ENCODE measurements at regions not wholly inside any gene's neighbourhood (a gene's known extent, or its start where the extent isn't known, plus 50 kb on each side); places are given as distances from the start of the nearest gene placed in this dataset.

GRCh38 chr19:28472843-28473242, 740.1 kb downstream of the UQCRFS1 start:
- FAIRE-seq = no peak
- DNase-seq (ENCODE audit: low spot score in 2 of 2) = no peak

GRCh38 chr19:28471731-28472510, 741.0 kb downstream of the UQCRFS1 start:
- DNase-seq (ENCODE audit: low spot score in 2 of 2) (no peak), FAIRE-seq (no peak)

GRCh38 chr19:28469544-28469943, 743.4 kb downstream of the UQCRFS1 start:
- no peak for DNase-seq (ENCODE audit: low spot score in 2 of 2)
- no peak for FAIRE-seq

GRCh38 chr19:28468701-28469459, 744.1 kb downstream of the UQCRFS1 start:
- no peak for FAIRE-seq

GRCh38 chr19:28466107-28467045, 746.6 kb downstream of the UQCRFS1 start:
- DNase-seq (ENCODE audit: low spot score in 2 of 2) (peak in 1 of 2 donors; percentile 46), FAIRE-seq (peak; percentile 3)

More at GRCh38 chr19:28468701-28469459, 744.1 kb downstream of the UQCRFS1 start:
- no peak for DNase-seq (ENCODE audit: low spot score in 2 of 2)

GRCh38 chr19:28465371-28466086, 747.4 kb downstream of the UQCRFS1 start:
- no peak for FAIRE-seq
- DNase-seq (ENCODE audit: low spot score in 2 of 2) = no peak

- DNase-seq (ENCODE audit: low spot score in 2 of 2) (no peak), FAIRE-seq (no peak)
Measured at GRCh38 chr19:28463493-28464053, 749.4 kb downstream of the UQCRFS1 start.

GRCh38 chr19:28457620-28458019, 755.3 kb downstream of the UQCRFS1 start:
- no peak for DNase-seq (ENCODE audit: low spot score in 2 of 2)
- FAIRE-seq = no peak

- DNase-seq (ENCODE audit: low spot score in 2 of 2) = no peak
- FAIRE-seq = no peak
Measured at GRCh38 chr19:28456708-28457320, 756.1 kb downstream of the UQCRFS1 start.

GRCh38 chr19:28456252-28456651, 756.7 kb downstream of the UQCRFS1 start:
- FAIRE-seq = no peak
- DNase-seq (ENCODE audit: low spot score in 2 of 2) = no peak

GRCh38 chr19:28454083-28454482, 758.9 kb downstream of the UQCRFS1 start:
- DNase-seq (ENCODE audit: low spot score in 2 of 2) (no peak), FAIRE-seq (no peak)

GRCh38 chr19:28453420-28453819, 759.5 kb downstream of the UQCRFS1 start:
- no peak for FAIRE-seq
- DNase-seq (ENCODE audit: low spot score in 2 of 2) = no peak

- FAIRE-seq = no peak
- DNase-seq (ENCODE audit: low spot score in 2 of 2) = no peak
Measured at GRCh38 chr19:28449803-28450202, 763.1 kb downstream of the UQCRFS1 start.

- FAIRE-seq (no peak), DNase-seq (ENCODE audit: low spot score in 2 of 2) (no peak)
Measured at GRCh38 chr19:28446511-28446910, 766.4 kb downstream of the UQCRFS1 start.

- DNase-seq (ENCODE audit: low spot score in 2 of 2) = no peak
- FAIRE-seq = no peak
Measured at GRCh38 chr19:28445826-28446225, 767.1 kb downstream of the UQCRFS1 start.

- DNase-seq (ENCODE audit: low spot score in 2 of 2) (no peak), FAIRE-seq (no peak)
Measured at GRCh38 chr19:28444362-28444761, 768.6 kb downstream of the UQCRFS1 start.

- FAIRE-seq (no peak), DNase-seq (ENCODE audit: low spot score in 2 of 2) (no peak)
Measured at GRCh38 chr19:28443361-28443760, 769.6 kb downstream of the UQCRFS1 start.

GRCh38 chr19:28437390-28438346, 775.3 kb downstream of the UQCRFS1 start:
- FAIRE-seq = no peak
- no peak for DNase-seq (ENCODE audit: low spot score in 2 of 2)

Data from frontal cortex (tissue), 3 donors.